H1 (cell line): ENCODE measurements at regions not wholly inside any gene's neighbourhood (a gene's known extent, or its start where the extent isn't known, plus 50 kb on each side); places are given as distances from the start of the nearest gene placed in this dataset.
"Not testable (repeated sequence)": the region's sequence is repeated elsewhere in the genome, so short reads cannot be mapped to it uniquely, and the experiment has no call there.

ENCODE experiments used
- CTCF ChIA-PET: fragments of 300-600 bp; sonication (Branson Sonifier 250); formaldehyde crosslinking; loops from one replicate; lab custom pipeline; 2021; ENCODE audit not compliant: partially characterized antibody; lab: Charles Lee
- POLR2A ChIA-PET: fragments of 300-600 bp; sonication (Branson Sonifier 250); formaldehyde crosslinking; loops from one replicate; lab custom pipeline; 2021; ENCODE audit warnings: inconsistent platforms; ENCODE audit not compliant: partially characterized antibody; lab: Charles Lee
- DNase-seq, 2 experiments: peaks; one replicate each; pipeline versions ENCODE4 v3.0.0 to v3.0.0-alpha.2; 2010 to 2022; ENCODE audit warnings: low spot score in 2 of 2, low read depth in 1 of 2, mixed read lengths in 1 of 2
- FAIRE-seq: peaks from 2 replicates; lab custom pipeline; 2011; peaks lifted over from hg19 to GRCh38; lab: Jason Lieb, UNC
- H2AFZ ChIP-seq: 2 replicates; pipeline ENCODE4 v1.8.1; 2012; ENCODE audit warnings: low read length, inconsistent platforms
- H2AK5ac ChIP-seq: 2 replicates; pipeline ENCODE4 v1.6.1; 2013; ENCODE audit warnings: low read depth, low read length
- H2BK120ac ChIP-seq: replicated peaks from 2 replicates; pipeline ENCODE3; 2013; ENCODE audit warnings: low read depth, low read length, inconsistent platforms
- H2BK12ac ChIP-seq: 2 replicates; pipeline ENCODE4 v1.6.1; 2013; ENCODE audit warnings: low read depth, low read length
- H2BK15ac ChIP-seq: 2 replicates; pipeline ENCODE4 v1.6.1; 2013; ENCODE audit warnings: low read length
- H2BK20ac ChIP-seq: 2 replicates; pipeline ENCODE4 v1.6.1; 2013; ENCODE audit warnings: low read length
- H2BK5ac ChIP-seq: 2 replicates; pipeline ENCODE4 v1.6.1; 2013; ENCODE audit warnings: low read depth, low read length
- H3K14ac ChIP-seq: 2 replicates; pipeline ENCODE4 v1.6.1; 2013; ENCODE audit warnings: inconsistent platforms; ENCODE audit not compliant: insufficient read length
- H3K18ac ChIP-seq: 2 replicates; pipeline ENCODE4 v1.6.1; 2013; ENCODE audit warnings: low read length; ENCODE audit errors: extremely low read depth
- H3K23ac ChIP-seq: 2 replicates; pipeline ENCODE4 v1.6.1; 2013; ENCODE audit warnings: inconsistent platforms; ENCODE audit not compliant: insufficient read length
- H3K23me2 ChIP-seq: 2 replicates; pipeline ENCODE4 v1.6.1; 2013; ENCODE audit warnings: low read depth, low read length
- H3K27ac ChIP-seq: 2 replicates; pipeline ENCODE4 v1.6.1; 2011; ENCODE audit warnings: low read depth, low read length, inconsistent platforms
- H3K27me3 ChIP-seq, 4 experiments: replicated peaks in 1 of 4; 1 replicate in 1 of 4; 2 replicates in 3 of 4; pipeline versions ENCODE4 v1.6.1 to v1.8.1; 2011 to 2013; ENCODE audit warnings: low read length in 3 of 4, mild to moderate bottlenecking in 3 of 4, inconsistent platforms in 2 of 4, mixed read lengths in 2 of 4, moderate library complexity in 1 of 4; ENCODE audit not compliant: control insufficient read depth in 3 of 4, insufficient read depth in 3 of 4; ENCODE audit errors: extremely low read depth in 1 of 4
- H3K36me3 ChIP-seq, 4 experiments: 2 replicates each; pipeline versions ENCODE4 v1.6.1 to v1.8.1; 2011 to 2013; ENCODE audit warnings: mild to moderate bottlenecking in 4 of 4, low read length in 3 of 4, moderate library complexity in 2 of 4, control low read depth in 1 of 4, inconsistent platforms in 1 of 4; ENCODE audit not compliant: insufficient read depth in 4 of 4, control insufficient read depth in 2 of 4
- H3K4ac ChIP-seq: replicated peaks from 2 replicates; pipeline ENCODE3; 2013; ENCODE audit warnings: low read length, low read depth, mixed read lengths, inconsistent platforms; ENCODE audit not compliant: insufficient read length
- H3K4me1 ChIP-seq, 4 experiments: replicated peaks in 1 of 4; 1 replicate in 1 of 4; 2 replicates in 3 of 4; pipeline versions ENCODE4 v1.6.1 to v1.8.1; 2011 to 2013; ENCODE audit warnings: low read length in 3 of 4, inconsistent platforms in 2 of 4, mixed read lengths in 1 of 4; ENCODE audit not compliant: insufficient read depth in 4 of 4, control insufficient read depth in 3 of 4
- H3K4me2 ChIP-seq, 2 experiments: 2 replicates each; pipeline versions ENCODE4 v1.6.1 to v1.8.1; 2011 to 2013; ENCODE audit warnings: low read depth in 2 of 2, low read length in 2 of 2, control low read depth in 1 of 2, inconsistent platforms in 1 of 2, mild to moderate bottlenecking in 1 of 2; ENCODE audit not compliant: insufficient read depth in 1 of 2
- H3K4me3 ChIP-seq, 4 experiments: fragments of 200-600, 300-600 bp in 1 of 4; sonication (generic), shearing (Covaris generic), sonication (Bioruptor Twin) in 1 of 4; 2 replicates each; pipeline versions ENCODE4 v1.5.1 to v1.8.1; 2011 to 2016; ENCODE audit warnings: low read length in 4 of 4, low read depth in 3 of 4, control low read depth in 2 of 4, inconsistent platforms in 2 of 4, mild to moderate bottlenecking in 2 of 4, mixed read lengths in 1 of 4, moderate library complexity in 1 of 4; ENCODE audit not compliant: insufficient read depth in 2 of 4; ENCODE audit errors: extremely low read depth in 1 of 4
- H3K56ac ChIP-seq: replicated peaks from 2 replicates; pipeline ENCODE3; 2013; ENCODE audit warnings: low read depth, mild to moderate bottlenecking, mixed read lengths, low read length, inconsistent platforms; ENCODE audit not compliant: insufficient read length
- H3K79me1 ChIP-seq: 2 replicates; pipeline ENCODE4 v1.6.1; 2013; ENCODE audit warnings: low read depth, low read length, control low read depth
- H3K79me2 ChIP-seq, 2 experiments: 2 replicates each; pipeline versions ENCODE4 v1.6.1 to v1.8.1; 2012 to 2013; ENCODE audit warnings: low read length in 2 of 2, mild to moderate bottlenecking in 2 of 2, inconsistent platforms in 1 of 2; ENCODE audit not compliant: insufficient read depth in 2 of 2, control insufficient read depth in 1 of 2
- H3K9ac ChIP-seq, 4 experiments: replicated peaks in 1 of 4; 1 replicate in 1 of 4; 2 replicates in 3 of 4; pipeline versions ENCODE4 v1.6.1 to v1.8.1; 2011 to 2013; ENCODE audit warnings: low read depth in 3 of 4, low read length in 3 of 4, control low read depth in 2 of 4, mild to moderate bottlenecking in 2 of 4, moderate library complexity in 2 of 4, inconsistent platforms in 1 of 4; ENCODE audit errors: extremely low read depth in 1 of 4
- H3K9me3 ChIP-seq, 2 experiments: 2 replicates each; pipeline versions ENCODE4 v1.6.1 to v1.8.1; 2012 to 2013; ENCODE audit warnings: mild to moderate bottlenecking in 2 of 2, moderate library complexity in 2 of 2, control low read depth in 1 of 2, inconsistent platforms in 1 of 2, low read depth in 1 of 2, low read length in 1 of 2, mixed read lengths in 1 of 2; ENCODE audit not compliant: insufficient read depth in 2 of 2
- H4K20me1 ChIP-seq, 2 experiments: replicated peaks in 1 of 2; 2 replicates each; pipeline versions ENCODE3 to v1.8.1; 2011 to 2013; ENCODE audit warnings: inconsistent platforms in 2 of 2, low read length in 2 of 2, mild to moderate bottlenecking in 1 of 2; ENCODE audit not compliant: insufficient read depth in 2 of 2, control insufficient read depth in 1 of 2
- H4K5ac ChIP-seq: 2 replicates; pipeline ENCODE4 v1.6.1; 2013; ENCODE audit warnings: low read length, low read depth, mixed read lengths, inconsistent platforms; ENCODE audit not compliant: insufficient read length
- H4K8ac ChIP-seq: 2 replicates; pipeline ENCODE4 v1.8.0; 2013; ENCODE audit warnings: mild to moderate bottlenecking, moderate library complexity, low read length, inconsistent platforms; ENCODE audit not compliant: insufficient read depth; ENCODE audit errors: extremely low read depth
- H4K91ac ChIP-seq: replicated peaks from 2 replicates; pipeline ENCODE3; 2013; ENCODE audit warnings: low read length, mixed read lengths, inconsistent platforms; ENCODE audit not compliant: insufficient read length
- RAD21 ChIP-seq, 2 experiments: IDR thresholded peaks in 1 of 2; conservative IDR thresholded peaks in 1 of 2; 2 replicates each; pipeline ENCODE4 v1.6.1; 2011; ENCODE audit warnings: low read depth in 2 of 2, low read length in 2 of 2, improper control_type of control experiment in 1 of 2, inconsistent platforms in 1 of 2, mild to moderate bottlenecking in 1 of 2, moderate library complexity in 1 of 2
- WGBS, 2 experiments: shearing (Covaris generic) in 1 of 2; methylation state at CpG; one replicate each; pipeline versions ENCODE4 v1.1.6 to v1.1.7; 2013 to 2015; ENCODE audit warnings: low lambda C conversion rate in 2 of 2, mixed read lengths in 2 of 2, inconsistent platforms in 1 of 2, low coverage in 1 of 2, missing lambda C conversion rate in 1 of 2; ENCODE audit not compliant: insufficient replicate concordance in 2 of 2, insufficient coverage in 1 of 2, insufficient read length in 1 of 2; ENCODE audit errors: extremely low coverage in 1 of 2, missing lambda C conversion rate in 1 of 2; 5-methylcytosine and 5-hydroxymethylcytosine counted together
- TF ChIP-seq, protein P1 (sequence below), 3 experiments: IDR thresholded peaks; 1 replicate in 2 of 3; 2 replicates in 1 of 3; pipeline versions ENCODE4 v1.5.1 to v1.6.1; 2011; ENCODE audit warnings: low read length in 3 of 3, mild to moderate bottlenecking in 3 of 3, inconsistent platforms in 2 of 3, low read depth in 1 of 3, moderate library complexity in 1 of 3; ENCODE audit not compliant: insufficient read depth in 1 of 3; ENCODE audit errors: control extremely low read depth in 1 of 3

DNA sequence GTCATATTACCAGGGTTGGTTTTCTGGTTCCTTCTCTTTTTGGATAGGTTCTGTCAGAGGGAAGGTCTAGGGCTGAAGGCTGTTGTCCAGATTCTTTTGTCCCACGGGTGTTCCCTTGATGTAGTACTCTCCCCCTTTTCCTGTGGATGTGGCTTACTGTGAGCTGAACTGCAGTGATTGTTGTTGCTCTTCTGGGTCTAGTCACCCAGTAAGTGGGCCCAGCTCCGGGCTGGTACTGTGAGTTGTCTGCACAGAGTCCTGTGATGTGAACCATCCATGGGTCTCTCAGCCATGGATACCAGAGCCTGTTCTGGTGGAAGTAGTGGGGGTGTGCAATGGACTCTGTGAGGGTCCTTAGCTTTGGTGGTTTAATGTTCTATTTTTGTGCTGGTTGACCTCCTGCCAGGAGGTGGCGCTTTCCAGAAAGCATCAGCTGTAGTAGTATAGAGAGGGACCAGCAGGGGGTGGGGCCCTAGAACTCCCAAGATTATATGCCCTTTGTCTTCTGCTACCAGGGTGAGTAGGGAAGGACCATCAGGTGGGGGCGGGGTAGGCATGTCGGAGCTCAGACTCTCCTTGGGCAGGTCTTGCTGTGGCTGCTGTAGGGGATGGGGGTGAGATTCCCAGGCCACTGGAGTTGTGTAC, 99.4 kb upstream of the CHST15 start:
- 80% methylated on average over 3 of the region's 5 CpGs; no CpG with 5 or more reads in 1 of the 2 experiments for WGBS, 2 experiments
- TF ChIP-seq RAD21 (IDR thresholded peaks at IDR 0.05 in 1 of 2, conservative IDR thresholded peaks at IDR 0.05 in 1 of 2; ENCODE audit: low read depth in 2 of 2, low read length in 2 of 2): peak in 1 of 2 experiments; percentile 19; a peak in 1 of 4 replicates
- TF ChIP-seq, protein P1, sequence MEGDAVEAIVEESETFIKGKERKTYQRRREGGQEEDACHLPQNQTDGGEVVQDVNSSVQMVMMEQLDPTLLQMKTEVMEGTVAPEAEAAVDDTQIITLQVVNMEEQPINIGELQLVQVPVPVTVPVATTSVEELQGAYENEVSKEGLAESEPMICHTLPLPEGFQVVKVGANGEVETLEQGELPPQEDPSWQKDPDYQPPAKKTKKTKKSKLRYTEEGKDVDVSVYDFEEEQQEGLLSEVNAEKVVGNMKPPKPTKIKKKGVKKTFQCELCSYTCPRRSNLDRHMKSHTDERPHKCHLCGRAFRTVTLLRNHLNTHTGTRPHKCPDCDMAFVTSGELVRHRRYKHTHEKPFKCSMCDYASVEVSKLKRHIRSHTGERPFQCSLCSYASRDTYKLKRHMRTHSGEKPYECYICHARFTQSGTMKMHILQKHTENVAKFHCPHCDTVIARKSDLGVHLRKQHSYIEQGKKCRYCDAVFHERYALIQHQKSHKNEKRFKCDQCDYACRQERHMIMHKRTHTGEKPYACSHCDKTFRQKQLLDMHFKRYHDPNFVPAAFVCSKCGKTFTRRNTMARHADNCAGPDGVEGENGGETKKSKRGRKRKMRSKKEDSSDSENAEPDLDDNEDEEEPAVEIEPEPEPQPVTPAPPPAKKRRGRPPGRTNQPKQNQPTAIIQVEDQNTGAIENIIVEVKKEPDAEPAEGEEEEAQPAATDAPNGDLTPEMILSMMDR (IDR thresholded peaks at IDR 0.05; ENCODE audit: control extremely low read depth in 1 of 3, insufficient read depth in 1 of 3, low read depth in 1 of 3, low read length in 3 of 3): peak in 2 of 3 experiments; percentile 48 to 62; a peak in 3 of 4 replicates
- H3K9me3 ChIP-seq, H3K4me3 ChIP-seq, H3K36me3 ChIP-seq, H3K4me1 ChIP-seq, H3K9ac ChIP-seq, H3K79me2 ChIP-seq, H4K91ac ChIP-seq, POLR2A ChIA-PET, H3K4ac ChIP-seq, H4K5ac ChIP-seq, H3K23me2 ChIP-seq, H3K23ac ChIP-seq, H3K14ac ChIP-seq, H4K8ac ChIP-seq, FAIRE-seq, H2BK20ac ChIP-seq, H3K18ac ChIP-seq, H3K4me2 ChIP-seq, H3K56ac ChIP-seq, H3K27ac ChIP-seq, H2AFZ ChIP-seq, H2BK5ac ChIP-seq, H4K20me1 ChIP-seq, H3K27me3 ChIP-seq, H2BK15ac ChIP-seq, H2AK5ac ChIP-seq, H2BK12ac ChIP-seq, H3K79me1 ChIP-seq, H2BK120ac ChIP-seq: not testable (repeated sequence)
- DNase-seq: peak in 1 of 2 experiments; percentile 61
- CTCF ChIA-PET: interaction anchor here (0.8 to 3.8 kb wide), 24 partner anchors 8 to 212 kb away, joined by 3 to 22 read pairs (median 4); no protein-coding TSS in a partner anchor
